ENCODE measurements at regions not wholly inside any gene's neighbourhood (a gene's known extent, or its start where the extent isn't known, plus 50 kb on each side); places are given as distances from the start of the nearest gene placed in this dataset.

DNA sequence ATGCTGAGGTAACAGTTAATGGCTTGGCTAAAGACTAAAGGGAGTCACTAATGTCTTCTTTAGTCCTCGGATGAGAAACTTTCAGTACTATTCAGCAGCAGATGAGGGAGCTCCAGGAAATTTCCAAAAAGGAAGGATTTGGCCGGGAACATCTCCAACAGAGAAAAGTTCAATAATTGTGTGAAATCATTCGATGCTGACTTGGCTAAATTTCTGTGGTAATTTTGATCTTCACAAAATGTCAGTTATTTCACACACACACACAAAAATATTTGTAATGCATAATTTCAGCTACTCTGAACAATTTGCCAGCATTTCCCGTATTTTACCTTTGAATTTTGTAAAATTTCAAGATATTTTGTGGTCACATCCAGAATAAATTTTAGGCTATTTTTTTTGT, 462.8 kb upstream of the MDFIC2 start:
- TF ChIP-seq CTCF (IDR thresholded peaks at IDR 0.05; ENCODE audit: low read depth, low read length, missing input control) (no peak), EGR1 (IDR thresholded peaks at IDR 0.05; ENCODE audit: low read depth in 2 of 2) (no peak), SP1 (IDR thresholded peaks at IDR 0.05) (no peak), ATF3 (IDR thresholded peaks at IDR 0.05) (no peak), JUND (IDR thresholded peaks at IDR 0.05) (no peak)
- TF ChIP-seq, protein P1, sequence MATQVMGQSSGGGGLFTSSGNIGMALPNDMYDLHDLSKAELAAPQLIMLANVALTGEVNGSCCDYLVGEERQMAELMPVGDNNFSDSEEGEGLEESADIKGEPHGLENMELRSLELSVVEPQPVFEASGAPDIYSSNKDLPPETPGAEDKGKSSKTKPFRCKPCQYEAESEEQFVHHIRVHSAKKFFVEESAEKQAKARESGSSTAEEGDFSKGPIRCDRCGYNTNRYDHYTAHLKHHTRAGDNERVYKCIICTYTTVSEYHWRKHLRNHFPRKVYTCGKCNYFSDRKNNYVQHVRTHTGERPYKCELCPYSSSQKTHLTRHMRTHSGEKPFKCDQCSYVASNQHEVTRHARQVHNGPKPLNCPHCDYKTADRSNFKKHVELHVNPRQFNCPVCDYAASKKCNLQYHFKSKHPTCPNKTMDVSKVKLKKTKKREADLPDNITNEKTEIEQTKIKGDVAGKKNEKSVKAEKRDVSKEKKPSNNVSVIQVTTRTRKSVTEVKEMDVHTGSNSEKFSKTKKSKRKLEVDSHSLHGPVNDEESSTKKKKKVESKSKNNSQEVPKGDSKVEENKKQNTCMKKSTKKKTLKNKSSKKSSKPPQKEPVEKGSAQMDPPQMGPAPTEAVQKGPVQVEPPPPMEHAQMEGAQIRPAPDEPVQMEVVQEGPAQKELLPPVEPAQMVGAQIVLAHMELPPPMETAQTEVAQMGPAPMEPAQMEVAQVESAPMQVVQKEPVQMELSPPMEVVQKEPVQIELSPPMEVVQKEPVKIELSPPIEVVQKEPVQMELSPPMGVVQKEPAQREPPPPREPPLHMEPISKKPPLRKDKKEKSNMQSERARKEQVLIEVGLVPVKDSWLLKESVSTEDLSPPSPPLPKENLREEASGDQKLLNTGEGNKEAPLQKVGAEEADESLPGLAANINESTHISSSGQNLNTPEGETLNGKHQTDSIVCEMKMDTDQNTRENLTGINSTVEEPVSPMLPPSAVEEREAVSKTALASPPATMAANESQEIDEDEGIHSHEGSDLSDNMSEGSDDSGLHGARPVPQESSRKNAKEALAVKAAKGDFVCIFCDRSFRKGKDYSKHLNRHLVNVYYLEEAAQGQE (IDR thresholded peaks at IDR 0.05), result no peak

All from liver (tissue), 3 donors.